ENCODE measurements at regions not wholly inside any gene's neighbourhood (a gene's known extent, or its start where the extent isn't known, plus 50 kb on each side); places are given as distances from the start of the nearest gene placed in this dataset.
A peak's percentile ranks its signal among the peaks of the same experiment; 100 is the strongest.

GRCh38 chr9:93879662-93880407 is 75.3 kb downstream of the BARX1 start:
- peak; percentile 29 for DNase-seq (ENCODE audit: low spot score)

DNA sequence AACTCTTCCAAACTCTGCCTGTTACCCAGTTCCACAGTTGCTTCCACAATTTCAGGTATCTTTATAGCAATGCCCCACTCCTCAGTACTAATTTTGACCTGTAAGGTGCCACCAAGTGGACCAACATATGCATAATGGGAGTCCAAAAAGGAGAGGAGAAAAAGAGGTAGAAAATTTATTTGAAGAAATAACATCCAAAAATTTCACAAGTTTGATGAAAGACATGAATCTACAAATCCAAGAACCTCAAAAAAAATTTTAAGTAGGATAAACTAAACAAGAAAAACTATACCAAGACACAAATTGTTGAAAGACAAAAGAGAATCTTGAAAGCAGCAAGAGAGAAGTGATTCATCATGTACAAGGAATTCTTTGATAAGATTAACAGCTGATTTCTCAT is 79.8 kb downstream of the BARX1 start:
- no peak for DNase-seq (ENCODE audit: low spot score)

DNA sequence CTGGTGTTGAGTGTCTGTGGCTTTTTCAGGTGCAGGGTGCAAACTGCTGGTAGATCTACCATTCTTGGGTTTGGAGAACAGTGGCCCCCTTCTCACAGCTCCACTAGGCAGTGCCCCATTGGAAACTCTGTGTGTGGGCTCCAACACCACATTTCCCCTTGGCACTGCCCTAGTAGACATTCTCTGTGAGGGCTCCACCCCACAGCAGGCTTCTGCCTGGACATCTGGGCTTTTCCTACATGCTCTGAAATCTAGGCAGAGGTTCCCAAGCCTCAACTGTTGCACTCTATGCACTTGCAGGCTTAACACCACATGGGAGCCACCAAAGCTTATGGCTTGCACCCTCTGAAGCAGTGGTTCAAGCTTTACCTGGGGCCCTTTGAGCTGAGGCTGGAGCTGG is 80.9 kb downstream of the BARX1 start:
- DNase-seq (ENCODE audit: low spot score), result peak; percentile 10

DNA sequence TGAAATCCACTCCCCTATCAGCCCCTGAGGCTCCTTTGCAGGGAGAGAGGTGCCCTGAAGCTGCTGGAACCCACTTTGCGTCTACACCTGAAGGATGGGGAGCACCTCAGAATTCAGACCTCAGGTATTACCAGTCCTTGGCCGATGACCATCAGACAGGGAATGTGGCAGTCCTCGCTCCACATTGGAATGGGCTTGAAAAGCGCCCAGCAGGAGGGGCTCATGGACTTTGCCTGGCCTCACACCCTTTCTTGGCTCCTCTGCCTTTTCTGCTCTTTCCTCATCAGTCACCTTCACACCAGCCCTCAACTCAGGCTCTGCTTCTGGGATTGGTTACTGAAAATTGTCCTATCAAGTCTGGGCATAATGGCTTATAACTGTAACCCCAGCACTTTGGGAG is 83.9 kb downstream of the BARX1 start:
- no peak for DNase-seq (ENCODE audit: low spot score)

- DNase-seq (ENCODE audit: low spot score), result no peak
Observed at GRCh38 chr9:93869863-93870262, 85.3 kb downstream of the BARX1 start.

DNA sequence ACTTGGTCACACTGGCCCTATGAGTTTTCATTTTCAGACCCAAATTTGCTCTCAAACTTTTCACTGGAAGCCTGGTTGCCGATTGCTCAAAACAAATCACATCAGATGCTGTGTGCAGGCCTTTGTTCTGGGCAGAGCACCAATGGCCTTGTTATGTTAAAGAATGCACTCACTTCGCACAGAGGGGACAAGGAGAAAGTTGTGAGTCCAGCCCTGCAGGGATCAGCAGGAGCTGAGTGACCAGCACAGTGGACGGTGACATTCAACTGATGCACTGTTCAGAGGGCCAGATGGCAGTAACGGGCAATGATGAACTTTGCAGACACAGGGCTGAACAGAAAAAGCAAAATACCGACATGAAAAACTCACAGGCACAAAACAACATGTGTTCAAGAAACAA is 86.1 kb downstream of the BARX1 start:
- DNase-seq (ENCODE audit: low spot score), result no peak

GRCh38 chr9:93865716-93866115 is 89.4 kb downstream of the BARX1 start:
- no peak for DNase-seq (ENCODE audit: low spot score)

DNA sequence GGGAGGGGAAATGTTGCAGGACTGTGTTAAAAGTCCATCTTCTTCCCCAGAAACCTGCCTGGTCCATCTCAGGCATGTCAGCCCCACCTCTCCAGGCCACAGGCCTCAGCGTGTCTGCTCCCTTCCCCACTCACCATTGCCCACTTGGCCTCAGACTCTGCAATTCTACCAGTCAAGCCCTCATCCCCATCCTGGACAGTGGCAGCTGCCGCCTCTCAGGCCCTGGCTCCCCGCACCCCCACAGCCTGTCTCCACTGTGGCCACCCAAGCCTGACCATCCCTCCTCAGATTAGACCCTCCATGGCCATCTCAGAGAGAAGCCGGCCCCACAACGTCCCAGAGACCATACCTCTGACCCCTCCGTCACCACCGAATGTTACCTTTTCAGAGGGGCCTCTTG is 89.9 kb downstream of the BARX1 start:
- DNase-seq (ENCODE audit: low spot score), result no peak

- no peak for DNase-seq (ENCODE audit: low spot score)
Observed at GRCh38 chr9:93864840-93865239, 90.3 kb downstream of the BARX1 start.

GRCh38 chr9:93864032-93864431 is 91.1 kb downstream of the BARX1 start:
- DNase-seq (ENCODE audit: low spot score), result no peak

DNA sequence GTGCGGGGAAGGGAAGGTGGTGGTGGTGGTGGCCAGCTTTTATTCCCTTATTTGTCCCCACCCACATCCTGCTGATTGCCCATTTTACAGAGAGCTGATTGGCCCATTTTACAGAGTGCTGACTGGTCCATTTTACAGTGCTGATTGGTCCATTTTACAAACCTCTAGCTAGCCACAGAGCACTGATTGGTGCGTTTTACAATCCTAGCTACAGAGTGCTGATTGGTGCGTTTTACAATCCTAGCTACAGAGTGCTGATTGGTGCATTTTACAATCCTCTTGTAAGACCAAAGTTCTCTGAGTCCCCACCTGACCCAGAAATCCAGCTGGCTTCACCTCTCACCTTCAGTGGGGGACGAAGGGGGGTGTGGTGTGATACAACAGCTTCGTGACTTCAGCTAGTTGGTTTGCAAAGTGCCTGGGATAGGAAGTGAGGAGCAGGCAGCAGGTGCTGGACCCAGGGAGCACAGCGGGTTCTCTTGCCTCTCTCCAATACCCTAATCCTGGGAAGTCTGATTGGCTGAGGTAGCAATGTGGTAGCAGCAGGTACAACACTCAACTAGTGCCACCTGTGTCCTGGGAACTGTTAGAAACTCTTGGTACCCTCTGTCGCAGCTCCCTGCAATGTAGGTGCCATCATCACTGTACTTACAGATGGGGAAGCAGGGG is 92.1 kb downstream of the BARX1 start:
- no peak for DNase-seq (ENCODE audit: low spot score)

DNA sequence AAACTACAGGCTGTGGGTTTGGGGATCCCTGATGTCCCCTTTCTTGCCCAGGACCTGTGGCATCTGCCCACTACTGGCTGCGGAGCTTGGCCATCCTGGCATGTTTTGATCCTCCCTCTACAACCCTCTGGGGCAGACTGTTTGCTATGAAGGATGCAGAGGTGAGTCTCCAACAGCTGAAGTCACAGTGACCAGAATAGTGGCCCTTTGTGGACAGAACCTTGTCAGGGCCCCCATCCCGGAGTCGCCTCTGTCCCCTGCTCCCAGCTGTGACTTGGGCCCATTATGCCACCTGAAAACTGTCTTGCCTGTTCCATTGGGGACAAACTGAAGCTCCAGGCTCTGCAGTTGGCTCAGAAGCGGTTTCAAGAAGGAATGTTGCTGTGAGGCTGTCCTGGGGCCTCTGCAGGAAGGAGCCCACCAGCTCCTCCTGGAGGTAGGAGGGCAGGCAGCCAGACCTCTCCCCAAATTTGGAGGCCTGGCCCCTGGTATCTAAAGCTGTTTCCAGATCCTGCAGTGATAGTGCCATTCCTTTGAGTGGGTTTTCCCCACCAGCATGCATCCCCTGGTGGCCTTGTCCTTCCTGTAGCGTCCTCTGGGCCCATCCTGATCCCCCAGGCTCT is 93.3 kb downstream of the BARX1 start:
- no peak for DNase-seq (ENCODE audit: low spot score)

- DNase-seq (ENCODE audit: low spot score), result no peak
Observed at GRCh38 chr9:93860694-93861658, 94.2 kb downstream of the BARX1 start.

- no peak for DNase-seq (ENCODE audit: low spot score)
Observed at GRCh38 chr9:93859431-93860215, 95.5 kb downstream of the BARX1 start.

DNA sequence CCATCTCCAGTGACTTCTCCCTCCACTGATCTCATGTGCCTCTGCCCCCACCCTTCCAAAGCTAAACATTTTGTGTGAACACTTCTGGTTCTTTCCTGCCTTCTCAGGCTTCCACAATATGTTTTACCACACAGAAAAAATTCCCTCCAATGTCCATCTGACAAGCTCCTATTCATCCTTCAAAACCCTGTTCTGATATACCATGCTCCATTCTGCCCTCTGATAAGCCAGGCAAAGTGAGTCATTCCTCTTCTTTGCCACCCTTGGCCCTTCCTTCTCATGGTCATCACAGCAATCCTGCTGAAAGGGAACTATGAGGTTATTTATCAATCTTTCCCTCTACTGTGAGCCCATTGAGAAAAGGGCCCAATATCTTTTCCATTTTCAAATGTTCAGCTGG is 97.6 kb downstream of the BARX1 start:
- DNase-seq (ENCODE audit: low spot score), result no peak

DNA sequence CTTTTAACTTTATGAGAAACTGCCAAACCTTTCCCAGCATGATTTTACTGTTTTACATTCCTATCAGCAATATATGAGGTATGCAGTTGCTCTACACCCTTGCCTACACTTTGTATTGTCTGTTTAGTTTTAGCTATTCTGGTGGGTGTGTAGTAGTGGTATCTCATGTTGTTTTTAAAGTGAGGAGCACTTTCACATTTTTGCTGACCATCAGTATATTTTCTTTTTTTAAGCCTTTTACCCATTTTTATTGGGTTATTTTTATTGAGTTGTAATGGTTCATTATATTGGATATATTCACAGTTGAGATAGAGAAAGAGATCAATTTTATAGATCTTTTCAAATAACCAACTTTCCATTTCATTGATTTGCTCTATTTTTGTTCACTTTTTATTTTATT is 102.4 kb downstream of the BARX1 start:
- DNase-seq (ENCODE audit: low spot score), result no peak

DNA sequence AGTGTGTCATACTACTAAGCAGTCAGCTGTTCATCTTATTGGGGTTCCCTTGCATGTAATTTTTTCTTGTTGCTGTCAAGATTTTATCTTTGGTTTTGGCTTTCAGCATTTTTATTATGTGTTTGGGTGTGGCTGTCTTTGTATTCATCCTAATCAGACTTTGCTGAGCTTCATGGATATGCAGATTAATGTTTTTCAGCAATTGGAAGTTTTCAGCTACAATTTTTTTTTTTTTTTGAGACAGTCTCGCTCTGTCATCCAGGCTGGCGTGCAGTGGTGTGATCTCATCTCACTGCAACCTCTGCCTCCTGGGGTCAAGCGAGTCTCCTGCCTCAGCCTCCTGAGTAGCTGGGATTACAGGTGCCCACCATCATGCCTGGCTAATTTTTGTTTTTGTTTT is 108.8 kb downstream of the BARX1 start:
- DNase-seq (ENCODE audit: low spot score), result no peak

DNA sequence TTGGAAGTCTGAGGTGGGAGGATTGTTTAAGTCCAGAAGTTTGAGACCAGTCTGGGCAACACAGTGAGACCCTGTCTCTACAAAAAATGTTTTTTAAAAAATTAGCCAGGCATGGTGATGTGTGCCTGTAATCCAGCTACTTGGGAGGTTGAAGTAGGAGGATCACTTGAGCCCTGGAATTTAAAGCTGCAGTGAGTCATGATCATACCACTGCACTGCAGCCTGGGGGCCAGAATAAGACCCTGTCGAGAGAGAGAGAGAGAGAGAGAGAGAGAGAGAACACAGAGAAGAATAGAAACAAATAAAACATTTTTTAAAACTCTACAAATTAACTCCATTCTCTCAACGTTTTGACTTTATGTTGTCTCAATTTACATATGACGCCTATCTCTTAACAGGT is 111.8 kb downstream of the BARX1 start:
- no peak for DNase-seq (ENCODE audit: low spot score)

DNA sequence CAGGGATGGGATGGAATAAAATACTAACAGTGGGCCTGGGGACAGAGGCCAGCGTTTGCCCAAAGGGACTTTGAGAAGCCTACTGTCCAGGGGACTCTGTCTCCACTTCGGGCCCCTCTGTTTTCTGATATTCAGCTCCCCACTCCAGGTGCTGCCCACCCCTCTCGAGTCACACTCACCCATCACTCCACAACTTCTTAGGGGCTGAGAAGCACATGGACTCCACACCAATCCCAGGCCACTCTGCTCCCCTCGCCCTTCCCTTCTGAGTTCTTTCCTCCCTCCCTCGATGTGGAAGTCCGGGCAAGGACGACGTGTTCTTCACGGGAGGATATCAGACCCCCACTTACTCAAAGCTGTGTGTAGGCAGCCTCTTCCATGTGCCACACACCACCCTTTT is 124.5 kb downstream of the BARX1 start:
- no peak for DNase-seq (ENCODE audit: low spot score)

DNA sequence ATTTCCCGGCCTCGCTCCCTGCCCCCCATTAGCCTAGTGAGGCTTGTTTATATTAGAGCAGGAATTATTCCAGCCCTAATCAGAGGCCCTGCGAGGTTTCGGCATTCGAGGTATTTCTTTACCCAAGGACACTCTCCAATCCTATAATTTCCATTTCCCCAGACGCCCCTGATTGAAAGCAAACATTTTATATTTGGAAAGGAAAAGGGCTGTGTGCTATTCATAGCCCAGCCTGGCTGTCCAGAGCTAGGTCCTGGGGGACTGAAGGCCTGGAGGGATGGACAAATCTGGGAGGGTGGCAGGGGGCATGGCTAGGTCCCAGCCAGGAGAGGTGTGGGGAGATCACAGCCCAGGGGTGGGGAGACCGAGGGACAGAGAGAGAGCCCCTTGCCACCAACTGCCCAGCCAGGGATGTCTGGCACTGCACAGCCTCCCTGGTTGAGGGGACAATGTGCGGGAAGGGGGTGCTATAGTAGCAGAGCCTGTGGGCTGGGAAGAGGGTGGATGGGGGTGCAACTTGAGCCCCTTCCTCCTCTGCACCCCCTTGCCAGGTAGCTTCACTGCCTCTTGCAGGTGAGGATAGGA is 125.1 kb downstream of the BARX1 start:
- no peak for DNase-seq (ENCODE audit: low spot score)
